ENCODE measurements at regions not wholly inside any gene's neighbourhood (a gene's known extent, or its start where the extent isn't known, plus 50 kb on each side); places are given as distances from the start of the nearest gene placed in this dataset.

GRCh38 chr13:73372666-73373627 is 314.1 kb downstream of the KLF5 start:
- H3K27me3 ChIP-seq (ENCODE audit: low read length), result no peaks in the 10 kb centered on the region
- no TSS peak for BruUV-seq (replicated peaks)
- POLR2A ChIA-PET (ENCODE audit: unreplicated experiment), result no interaction called here
- peaks cover 8% of the 10 kb centered on the region for H3K4me1 ChIP-seq (ENCODE audit: insufficient read depth, low read length)
- TF ChIP-seq EZH2 (IDR thresholded peaks at IDR 0.05; ENCODE audit: low read length, unreplicated experiment), result no peak
- no peak for TF ChIP-seq CTCF (conservative IDR thresholded peaks at IDR 0.05; ENCODE audit: low read depth, low read length)
- TF ChIP-seq EZH2phosphoT487 (IDR thresholded peaks at IDR 0.05; ENCODE audit: borderline replicate concordance, low read length), result no peak
- H3F3A ChIP-seq (ENCODE audit: low read length, unreplicated experiment), result no peaks in the 10 kb centered on the region
- H3K9me3 ChIP-seq (ENCODE audit: low read length), result no peaks in the 10 kb centered on the region
- no peaks in the 10 kb centered on the region for H3K36me3 ChIP-seq (ENCODE audit: low read depth, low read length)
- CTCF ChIA-PET, result no interaction called here
- no peak overlapping the region for H3K9ac ChIP-seq (ENCODE audit: low read length)
- no peak overlapping the region for H3K27ac ChIP-seq (ENCODE audit: low read length)
- no peaks in the 10 kb centered on the region for H3K9me2 ChIP-seq (replicated peaks; ENCODE audit: low read length)
- H2AFZ ChIP-seq (ENCODE audit: low read length), result no peak overlapping the region
- ATAC-seq (no peak), DNase-seq (no peak)
- no peak overlapping the region for H3K4me2 ChIP-seq (ENCODE audit: low read length)
- intact Hi-C loops (cut with micrococcal nuclease), result no loop called here
- H3K4me3 ChIP-seq (ENCODE audit: low read length), result no peak overlapping the region
- H4K20me1 ChIP-seq (ENCODE audit: low read length), result no peaks in the 10 kb centered on the region
- no peaks in the 10 kb centered on the region for H3K79me2 ChIP-seq (ENCODE audit: low read length)

GRCh38 chr13:73370066-73370465 is 311.3 kb downstream of the KLF5 start:
- POLR2A ChIA-PET (ENCODE audit: unreplicated experiment), result no interaction called here
- ATAC-seq, result no peak
- H3K27me3 ChIP-seq (ENCODE audit: low read length), result no peaks in the 10 kb centered on the region
- H3K9me3 ChIP-seq (ENCODE audit: low read length), result no peaks in the 10 kb centered on the region
- H3K4me2 ChIP-seq (ENCODE audit: low read length), result no peak overlapping the region
- no peaks in the 10 kb centered on the region for H3K36me3 ChIP-seq (ENCODE audit: low read depth, low read length)
- no peak overlapping the region for H2AFZ ChIP-seq (ENCODE audit: low read length)
- H3F3A ChIP-seq (ENCODE audit: low read length, unreplicated experiment), result no peaks in the 10 kb centered on the region
- intact Hi-C loops (cut with micrococcal nuclease), result no loop called here
- BruUV-seq (replicated peaks), result no TSS peak
- H3K9me2 ChIP-seq (replicated peaks; ENCODE audit: low read length), result no peaks in the 10 kb centered on the region
- H4K20me1 ChIP-seq (ENCODE audit: low read length), result no peaks in the 10 kb centered on the region
- no peak overlapping the region for H3K4me3 ChIP-seq (ENCODE audit: low read length)
- no peaks in the 10 kb centered on the region for H3K79me2 ChIP-seq (ENCODE audit: low read length)
- TF ChIP-seq EZH2 (IDR thresholded peaks at IDR 0.05; ENCODE audit: low read length, unreplicated experiment) (no peak), CTCF (conservative IDR thresholded peaks at IDR 0.05; ENCODE audit: low read depth, low read length) (no peak), EZH2phosphoT487 (IDR thresholded peaks at IDR 0.05; ENCODE audit: borderline replicate concordance, low read length) (no peak)
- CTCF ChIA-PET, result no interaction called here
- DNase-seq, result no peak
- no peak overlapping the region for H3K27ac ChIP-seq (ENCODE audit: low read length)
- H3K9ac ChIP-seq (ENCODE audit: low read length), result no peak overlapping the region
- H3K4me1 ChIP-seq (ENCODE audit: insufficient read depth, low read length), result peaks cover 22% of the 10 kb centered on the region

- peak; percentile 23 for ATAC-seq
- no peaks in the 10 kb centered on the region for H3K9me3 ChIP-seq (ENCODE audit: low read length)
- H3K9me2 ChIP-seq (replicated peaks; ENCODE audit: low read length), result no peaks in the 10 kb centered on the region
- CTCF ChIA-PET, result no interaction called here
- no TSS peak for BruUV-seq (replicated peaks)
- TF ChIP-seq EZH2phosphoT487 (IDR thresholded peaks at IDR 0.05; ENCODE audit: borderline replicate concordance, low read length) (no peak), EZH2 (IDR thresholded peaks at IDR 0.05; ENCODE audit: low read length, unreplicated experiment) (no peak), CTCF (conservative IDR thresholded peaks at IDR 0.05; ENCODE audit: low read depth, low read length) (no peak)
- H3K27ac ChIP-seq (ENCODE audit: low read length), result 0 out of 2 replicates have a peak overlapping the region, but pooled peaks have one; percentile 1
- intact Hi-C loops (cut with micrococcal nuclease), result no loop called here
- DNase-seq, result peak; percentile 14
- no peak overlapping the region for H3K4me2 ChIP-seq (ENCODE audit: low read length)
- H3K79me2 ChIP-seq (ENCODE audit: low read length), result no peaks in the 10 kb centered on the region
- H3K4me3 ChIP-seq (ENCODE audit: low read length), result no peak overlapping the region
- no peaks in the 10 kb centered on the region for H3K27me3 ChIP-seq (ENCODE audit: low read length)
- no peaks in the 10 kb centered on the region for H3F3A ChIP-seq (ENCODE audit: low read length, unreplicated experiment)
- H3K36me3 ChIP-seq (ENCODE audit: low read depth, low read length), result no peaks in the 10 kb centered on the region
- peaks cover 27% of the 10 kb centered on the region for H3K4me1 ChIP-seq (ENCODE audit: insufficient read depth, low read length)
- H3K9ac ChIP-seq (ENCODE audit: low read length), result no peak overlapping the region
- no peaks in the 10 kb centered on the region for H4K20me1 ChIP-seq (ENCODE audit: low read length)
- POLR2A ChIA-PET (ENCODE audit: unreplicated experiment), result no interaction called here
- H2AFZ ChIP-seq (ENCODE audit: low read length), result no peak overlapping the region
Measured at GRCh38 chr13:73369095-73369494, 310.3 kb downstream of the KLF5 start.

Data from PC-3 (cell line).